ENCODE measurements at regions not wholly inside any gene's neighbourhood (a gene's known extent, or its start where the extent isn't known, plus 50 kb on each side); places are given as distances from the start of the nearest gene placed in this dataset.

DNA sequence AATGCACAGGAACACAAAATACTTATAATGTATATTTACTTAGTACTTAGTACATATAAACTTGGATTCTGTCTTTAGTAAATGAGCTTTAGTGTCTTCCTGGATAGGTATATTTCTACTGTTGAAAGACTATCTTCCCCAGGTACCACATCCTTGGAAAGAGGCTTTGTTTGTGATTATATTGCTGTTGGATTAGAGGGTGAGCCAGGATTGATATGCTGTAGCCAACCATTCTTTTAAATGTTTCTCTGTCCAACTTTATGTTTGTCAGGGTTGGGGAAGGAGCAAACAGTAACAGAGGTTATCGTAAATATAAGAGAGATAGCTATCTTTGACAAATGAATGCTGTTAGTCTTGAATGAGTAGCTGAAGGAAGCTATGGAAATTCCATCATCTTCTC, 213.2 kb downstream of the SPRY1 start:
- TF ChIP-seq, protein P1, sequence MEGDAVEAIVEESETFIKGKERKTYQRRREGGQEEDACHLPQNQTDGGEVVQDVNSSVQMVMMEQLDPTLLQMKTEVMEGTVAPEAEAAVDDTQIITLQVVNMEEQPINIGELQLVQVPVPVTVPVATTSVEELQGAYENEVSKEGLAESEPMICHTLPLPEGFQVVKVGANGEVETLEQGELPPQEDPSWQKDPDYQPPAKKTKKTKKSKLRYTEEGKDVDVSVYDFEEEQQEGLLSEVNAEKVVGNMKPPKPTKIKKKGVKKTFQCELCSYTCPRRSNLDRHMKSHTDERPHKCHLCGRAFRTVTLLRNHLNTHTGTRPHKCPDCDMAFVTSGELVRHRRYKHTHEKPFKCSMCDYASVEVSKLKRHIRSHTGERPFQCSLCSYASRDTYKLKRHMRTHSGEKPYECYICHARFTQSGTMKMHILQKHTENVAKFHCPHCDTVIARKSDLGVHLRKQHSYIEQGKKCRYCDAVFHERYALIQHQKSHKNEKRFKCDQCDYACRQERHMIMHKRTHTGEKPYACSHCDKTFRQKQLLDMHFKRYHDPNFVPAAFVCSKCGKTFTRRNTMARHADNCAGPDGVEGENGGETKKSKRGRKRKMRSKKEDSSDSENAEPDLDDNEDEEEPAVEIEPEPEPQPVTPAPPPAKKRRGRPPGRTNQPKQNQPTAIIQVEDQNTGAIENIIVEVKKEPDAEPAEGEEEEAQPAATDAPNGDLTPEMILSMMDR (IDR thresholded peaks at IDR 0.05) = no peak
- no peak for TF ChIP-seq EZH2 (IDR thresholded peaks at IDR 0.05; ENCODE audit: borderline replicate concordance, insufficient read depth, low read depth, low read length, poor library complexity, severe bottlenecking)

Measured in B cell (primary cell).